Cardiac septum (tissue), 1 donor: ENCODE measurements at regions not wholly inside any gene's neighbourhood (a gene's known extent, or its start where the extent isn't known, plus 50 kb on each side); places are given as distances from the start of the nearest gene placed in this dataset.

Experiments
- DNase-seq: peaks from one replicate; pipeline ENCODE4 v3.0.0-alpha.2; 2020; ENCODE audit warnings: low spot score
- intact Hi-C: fragments of 100-400 bp; cut with DNase I; formaldehyde crosslinking; loops from one replicate; pipeline ENCODE4 v1.14.0; 2022
- donor health status: DM: no; HTN: no; CAD: no.

DNA sequence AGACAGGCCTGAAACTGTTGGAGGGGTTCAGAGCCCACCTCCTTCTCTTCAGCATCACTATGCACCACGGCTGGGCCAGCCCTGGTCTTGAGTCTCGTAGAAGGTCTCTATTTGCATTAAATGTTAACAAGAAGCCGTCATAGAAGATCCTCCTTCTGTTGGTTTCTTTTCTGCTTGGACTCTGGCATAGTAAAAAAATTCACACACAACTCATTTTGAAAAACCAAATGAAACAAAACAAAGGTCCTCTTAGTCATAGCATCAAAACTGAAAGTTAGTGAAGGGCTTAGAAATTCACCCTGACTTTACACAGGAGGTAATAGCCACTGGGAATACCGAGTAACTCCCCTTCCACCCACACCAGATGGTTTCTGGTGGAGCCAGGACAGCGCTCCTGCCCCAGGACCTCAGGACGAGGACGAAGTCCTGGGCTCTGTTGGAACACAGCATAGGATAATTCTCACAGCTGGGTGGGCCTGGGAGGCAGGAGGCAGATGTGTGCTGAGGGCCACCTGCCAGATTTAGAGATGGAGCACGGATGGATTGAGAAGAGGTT lies 248.4 kb upstream of the KLF6 start:
- DNase-seq: no peak
- intact Hi-C loops: no loop called here

DNA sequence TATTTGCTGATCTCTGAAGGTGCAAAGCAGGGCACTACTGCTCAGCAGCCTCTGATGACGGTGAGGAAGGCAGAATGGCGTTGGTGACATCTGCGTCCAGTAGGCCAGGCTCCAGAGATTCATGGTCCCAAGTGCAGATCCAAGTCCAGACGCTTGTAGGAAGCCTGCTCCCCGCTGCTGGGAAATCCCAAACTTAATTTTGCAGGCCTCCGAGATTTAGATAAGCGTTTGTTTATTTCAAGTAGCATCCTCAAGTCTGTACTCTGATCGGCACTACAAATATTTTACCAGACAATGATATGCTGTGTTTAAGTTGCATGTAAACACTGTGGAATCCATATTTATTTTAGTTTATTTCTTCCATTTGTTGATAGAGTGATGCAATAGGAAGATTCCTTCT lies 244.9 kb upstream of the KLF6 start:
- intact Hi-C loops: no loop called here
- no peak for DNase-seq

- intact Hi-C loops: no loop called here
- no peak for DNase-seq
Measured at GRCh38 chr10:4028854-4029583, 244.0 kb upstream of the KLF6 start.

DNA sequence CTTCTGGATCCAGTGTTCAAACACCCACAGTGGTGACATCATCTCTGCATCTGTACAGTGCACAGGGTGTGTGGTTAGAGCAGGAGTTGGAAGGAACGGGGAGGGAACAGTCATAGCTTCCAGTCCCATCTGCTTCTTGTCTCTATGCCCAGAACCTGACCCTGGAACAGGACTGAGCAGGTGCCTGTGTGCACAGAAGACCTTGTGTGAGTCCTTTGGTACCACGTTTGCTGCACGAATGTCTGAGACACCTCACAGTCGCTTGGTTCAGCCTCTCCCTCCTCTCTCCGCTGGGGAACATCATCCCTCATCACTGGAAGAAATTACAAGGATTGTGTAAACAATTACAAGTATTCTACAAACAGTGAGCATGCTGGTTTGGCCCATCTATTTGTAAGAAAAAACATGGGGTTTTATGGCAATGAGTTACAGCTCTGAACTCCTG lies 243.0 kb upstream of the KLF6 start:
- intact Hi-C loops: no loop called here
- no peak for DNase-seq

GRCh38 chr10:4025339-4025738 lies 240.3 kb upstream of the KLF6 start:
- no peak for DNase-seq
- intact Hi-C loops: no loop called here

- intact Hi-C loops: no loop called here
- no peak for DNase-seq
Measured at GRCh38 chr10:4024516-4025245, 239.7 kb upstream of the KLF6 start.

GRCh38 chr10:4024027-4024426 lies 239.0 kb upstream of the KLF6 start:
- DNase-seq: no peak
- intact Hi-C loops: no loop called here

GRCh38 chr10:4022473-4022872 lies 237.5 kb upstream of the KLF6 start:
- DNase-seq: no peak
- intact Hi-C loops: no loop called here

DNA sequence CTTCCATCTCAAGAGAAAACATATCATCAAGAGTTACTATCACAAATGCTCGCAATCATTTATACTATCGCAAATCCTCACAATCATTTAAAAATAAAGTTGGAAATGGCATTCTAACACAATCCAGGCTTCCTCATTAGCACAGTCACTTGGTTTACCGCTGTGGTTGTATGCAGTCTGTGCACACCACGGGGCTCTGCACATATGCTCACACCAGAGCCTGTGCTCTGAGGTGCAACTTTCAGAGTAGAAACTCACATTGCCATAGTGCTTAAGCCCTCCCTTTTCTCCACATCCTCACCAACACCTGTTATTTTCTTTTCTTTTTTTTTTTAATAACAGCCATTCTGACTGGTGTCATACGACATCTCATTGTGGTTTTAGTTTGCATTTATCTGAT lies 235.6 kb upstream of the KLF6 start:
- no peak for DNase-seq
- intact Hi-C loops: no loop called here

- no peak for DNase-seq
- intact Hi-C loops: no loop called here
Measured at GRCh38 chr10:4018054-4018511, 233.1 kb upstream of the KLF6 start.

DNA sequence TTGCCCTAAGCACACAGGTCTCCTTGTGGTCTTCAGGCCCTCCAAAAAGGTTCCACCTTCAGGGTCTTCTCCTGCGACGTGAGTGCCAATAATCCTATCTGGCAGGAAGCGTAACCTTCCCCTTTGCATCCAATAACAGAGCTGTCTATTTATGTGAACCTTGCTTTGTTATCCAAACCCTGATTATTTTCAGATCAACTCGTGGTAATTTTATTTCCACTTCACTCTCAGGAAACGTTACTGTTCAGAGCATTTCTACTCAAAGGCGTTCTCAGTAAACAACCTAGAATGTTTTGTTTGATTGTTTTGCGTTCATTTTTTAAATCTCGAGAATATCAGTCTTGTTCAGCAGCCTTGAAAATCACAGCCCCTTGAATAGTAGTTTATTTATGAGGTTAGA lies 232.3 kb upstream of the KLF6 start:
- intact Hi-C loops: no loop called here
- DNase-seq: no peak

GRCh38 chr10:4016214-4016740 lies 231.3 kb upstream of the KLF6 start:
- no peak for DNase-seq
- intact Hi-C loops: no loop called here

DNA sequence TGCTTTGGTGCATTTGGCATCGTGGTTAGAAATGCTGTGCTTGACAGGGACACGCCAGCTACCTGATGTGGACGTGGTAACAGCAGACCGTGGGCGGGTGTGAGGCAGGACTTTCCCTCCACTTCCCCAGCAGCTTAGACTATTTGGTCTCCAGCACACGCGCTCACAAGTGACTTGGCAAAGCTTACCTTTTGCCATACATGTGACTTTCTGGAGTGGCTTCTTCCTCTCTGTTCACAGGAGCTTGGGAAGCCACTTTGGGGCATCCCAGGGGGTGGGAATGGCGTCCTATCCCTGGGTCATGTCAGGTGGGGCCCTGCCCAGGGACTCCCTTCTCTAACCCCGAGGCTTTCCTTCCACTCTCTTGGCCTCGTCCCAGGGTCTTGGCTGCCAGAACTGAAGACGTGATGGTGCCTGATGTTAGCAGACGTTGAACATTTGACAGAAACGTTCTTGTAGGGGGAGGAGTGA lies 228.7 kb upstream of the KLF6 start:
- no peak for DNase-seq
- intact Hi-C loops: no loop called here

DNA sequence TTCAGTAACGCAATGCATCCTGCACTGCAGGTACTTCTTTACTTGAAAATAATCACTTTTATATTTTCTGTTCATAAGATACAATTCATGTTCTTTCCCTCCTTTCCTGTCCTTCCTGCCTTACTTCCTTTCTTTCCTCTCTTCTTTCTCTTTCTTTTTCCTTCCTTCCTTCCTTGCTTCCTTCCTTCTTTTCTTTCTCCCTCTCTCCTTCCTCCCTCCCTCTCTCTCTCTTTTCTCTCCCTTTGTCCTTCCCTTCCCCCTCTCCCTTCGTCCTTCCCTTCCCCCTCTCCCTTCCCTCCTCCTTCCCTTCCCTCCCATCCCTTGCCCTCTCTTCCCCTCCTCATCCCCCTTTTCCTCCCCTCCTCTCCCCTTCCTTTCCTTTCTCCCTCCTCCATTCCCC lies 227.8 kb upstream of the KLF6 start:
- intact Hi-C loops: no loop called here
- DNase-seq: no peak

DNA sequence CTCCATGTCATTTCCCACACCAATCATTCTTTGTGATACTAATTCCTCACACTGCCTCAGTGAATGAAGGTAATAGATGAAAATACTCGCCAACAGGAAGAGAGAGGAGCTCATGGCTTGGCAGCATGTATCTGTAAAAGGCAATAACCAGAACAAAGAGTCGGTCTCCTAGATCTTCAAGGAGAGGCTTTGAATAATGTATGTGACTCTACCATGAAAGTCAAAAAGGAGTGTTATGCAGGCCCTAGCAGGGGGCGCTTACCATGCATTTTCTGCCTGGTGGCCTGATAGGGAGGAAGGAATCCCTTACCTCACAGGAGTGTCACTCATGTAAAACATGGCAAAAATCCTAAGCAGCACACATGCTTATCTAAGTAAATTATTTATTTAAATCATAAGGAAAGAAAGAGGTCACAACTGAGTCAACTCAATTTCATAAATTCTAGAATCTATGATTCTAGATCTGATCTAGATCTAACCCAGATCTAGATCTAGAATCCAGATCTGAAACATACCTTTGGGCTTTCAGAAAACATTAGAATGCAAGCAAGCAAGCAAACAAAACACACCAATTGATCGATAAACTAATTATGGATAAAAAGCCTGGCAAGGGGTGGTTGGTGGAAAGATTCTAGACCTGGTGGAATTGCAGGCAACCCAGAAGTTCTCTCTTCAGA lies 226.3 kb upstream of the KLF6 start:
- no peak for DNase-seq
- intact Hi-C loops: no loop called here

- no peak for DNase-seq
- intact Hi-C loops: no loop called here
Measured at GRCh38 chr10:4008676-4009382, 223.8 kb upstream of the KLF6 start.

GRCh38 chr10:4007771-4008170 lies 222.8 kb upstream of the KLF6 start:
- intact Hi-C loops: no loop called here
- DNase-seq: no peak

DNA sequence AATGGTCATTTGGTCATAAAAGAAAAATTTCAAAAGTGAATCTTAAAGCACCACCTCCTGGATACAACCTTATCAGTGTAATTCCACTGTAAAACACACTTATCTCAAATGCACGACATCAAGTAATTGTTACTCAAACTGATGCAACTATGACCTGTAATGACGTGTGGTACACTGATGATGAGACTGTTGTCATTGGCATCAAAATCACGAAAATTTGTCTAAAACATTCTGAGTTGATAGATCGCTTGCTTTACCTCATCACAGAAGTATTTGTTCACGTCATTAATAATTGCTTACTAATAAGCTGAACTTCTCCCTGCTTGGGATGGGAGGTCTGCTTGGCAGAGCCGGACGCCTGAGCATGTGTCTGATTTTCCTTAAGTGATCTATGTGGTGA lies 221.8 kb upstream of the KLF6 start:
- DNase-seq: no peak
- intact Hi-C loops: no loop called here

- no peak for DNase-seq
Measured at GRCh38 chr10:4006051-4006450, 221.0 kb upstream of the KLF6 start.

DNA sequence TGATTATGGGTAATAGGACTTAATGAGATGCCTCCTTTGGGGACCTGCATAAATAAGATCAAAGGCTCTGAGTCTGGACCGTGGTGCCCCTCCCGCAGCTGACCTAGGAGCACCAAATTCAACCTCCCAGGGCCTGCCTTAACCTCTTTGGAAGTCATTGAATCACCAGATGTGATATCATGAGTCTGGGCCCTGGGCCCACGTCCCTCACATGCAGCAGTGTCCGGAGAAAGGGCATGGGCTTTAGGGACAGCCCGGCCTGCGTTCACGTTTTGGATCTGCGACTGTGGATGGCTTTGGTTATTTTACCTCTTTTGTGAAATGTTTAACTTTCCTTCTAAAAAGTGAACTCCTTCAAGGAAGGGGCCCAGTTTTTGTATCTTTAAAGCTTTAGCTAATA lies 220.0 kb upstream of the KLF6 start:
- intact Hi-C loops: no loop called here
- DNase-seq: no peak

More at GRCh38 chr10:4006051-4006450, 221.0 kb upstream of the KLF6 start:
- intact Hi-C loops: no loop called here
